Right renal cortex interstitium (tissue), 3 donors: ENCODE measurements at regions not wholly inside any gene's neighbourhood (a gene's known extent, or its start where the extent isn't known, plus 50 kb on each side); places are given as distances from the start of the nearest gene placed in this dataset.
"Not testable (repeated sequence)": the region's sequence is repeated elsewhere in the genome, so short reads cannot be mapped to it uniquely, and the experiment has no call there.

Experiments
- DNase-seq, 3 donors: peaks; one replicate each; pipeline ENCODE4 v3.0.0-alpha.2; 2013; ENCODE audit warnings: low read depth in 3 of 3, low spot score in 2 of 3

- peak in 1 of 3 donors; percentile 19 for DNase-seq
Observed at GRCh38 chr16:66127459-66128370, 238.8 kb upstream of the CDH5 start.

- no peak for DNase-seq
Observed at GRCh38 chr16:66121466-66121865, 245.0 kb upstream of the CDH5 start.

- no peak for DNase-seq
Observed at GRCh38 chr16:66120656-66121055, 245.8 kb upstream of the CDH5 start.

- DNase-seq: no peak
Observed at GRCh38 chr16:66116163-66117002, 250.1 kb upstream of the CDH5 start.

GRCh38 chr16:66115373-66115772 is 251.1 kb upstream of the CDH5 start:
- no peak for DNase-seq

DNA sequence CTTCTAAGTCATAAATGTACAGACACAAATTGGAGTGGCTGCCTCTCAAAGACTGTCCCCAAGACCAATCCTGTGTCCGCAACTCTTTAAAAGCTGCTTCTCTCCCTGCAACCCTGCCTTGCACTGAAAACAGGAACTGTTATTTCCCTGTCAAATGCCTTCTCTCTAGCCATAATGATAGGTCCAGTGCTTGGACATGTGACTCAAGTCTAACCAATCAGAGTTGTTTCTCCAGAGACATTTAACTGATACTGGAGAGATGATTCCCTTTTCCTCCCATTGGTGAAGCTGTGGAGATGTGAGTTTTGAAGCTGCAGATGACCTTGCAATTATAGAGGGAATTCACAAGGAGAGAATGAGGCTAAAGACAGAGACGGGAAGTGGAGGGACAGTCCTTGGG is 253.3 kb upstream of the CDH5 start:
- no peak for DNase-seq

GRCh38 chr16:66109677-66110076 is 256.8 kb upstream of the CDH5 start:
- no peak for DNase-seq

- no peak for DNase-seq
Observed at GRCh38 chr16:66107661-66108060, 258.8 kb upstream of the CDH5 start.

DNA sequence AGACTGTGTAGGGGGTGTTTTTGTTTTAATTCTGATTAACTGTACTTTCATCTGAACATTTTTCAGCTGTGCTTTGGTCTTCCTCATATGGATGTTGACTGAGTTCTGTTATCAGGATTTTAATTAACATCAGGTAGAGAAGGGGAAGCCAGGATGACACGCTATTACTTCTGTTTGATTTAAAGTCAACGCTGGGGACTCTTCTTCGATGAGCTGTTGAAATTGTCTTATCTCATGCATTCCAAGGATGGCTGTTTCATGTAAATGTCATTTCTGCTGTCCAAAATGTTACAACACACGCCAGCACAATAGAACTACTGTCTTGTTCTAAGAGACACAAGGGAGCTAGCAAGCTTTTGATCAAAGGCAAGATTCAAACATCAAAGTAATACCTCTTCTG is 263.3 kb upstream of the CDH5 start:
- no peak for DNase-seq

DNA sequence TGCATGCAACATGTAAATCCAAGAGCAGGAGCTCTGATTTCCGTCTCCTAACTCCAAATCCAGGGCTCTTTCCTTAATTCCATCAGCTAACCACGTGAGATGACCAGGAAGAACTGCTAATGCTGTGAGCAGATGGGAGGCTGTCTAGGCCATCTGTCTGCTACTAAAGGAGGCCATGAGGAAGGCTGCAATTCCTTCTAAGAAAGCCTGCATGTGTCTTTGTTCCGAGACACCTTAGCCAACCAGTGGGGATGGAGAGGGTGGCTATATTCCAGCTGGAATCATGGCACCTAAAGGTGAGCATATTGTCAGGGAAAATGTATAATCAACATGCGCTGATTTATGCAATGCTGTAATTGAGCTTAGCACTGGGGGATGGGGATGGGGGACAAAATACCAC is 267.2 kb upstream of the CDH5 start:
- no peak for DNase-seq

DNA sequence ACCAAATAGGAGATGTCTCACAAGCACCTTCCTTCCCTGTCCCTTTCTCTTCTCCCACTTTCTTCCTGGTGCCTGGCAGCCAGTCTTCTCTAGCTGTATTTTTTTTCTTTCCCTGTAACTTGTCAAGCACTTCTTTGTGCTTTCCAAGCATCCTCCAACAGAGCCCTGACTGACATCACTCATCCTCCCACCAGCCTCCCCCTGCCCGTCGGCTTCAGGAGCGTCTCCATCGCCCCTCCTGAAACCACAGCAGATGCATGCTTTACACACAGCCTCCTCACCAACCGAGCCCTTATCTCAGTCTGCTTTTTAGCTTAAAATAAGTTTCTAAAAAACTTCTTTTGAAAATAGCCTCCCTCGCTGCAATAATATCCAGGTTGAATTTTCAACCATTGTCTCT is 268.7 kb upstream of the CDH5 start:
- no peak for DNase-seq

GRCh38 chr16:66095676-66096075 is 270.8 kb upstream of the CDH5 start:
- DNase-seq: no peak

- no peak for DNase-seq
Observed at GRCh38 chr16:66093191-66093590, 273.3 kb upstream of the CDH5 start.

DNA sequence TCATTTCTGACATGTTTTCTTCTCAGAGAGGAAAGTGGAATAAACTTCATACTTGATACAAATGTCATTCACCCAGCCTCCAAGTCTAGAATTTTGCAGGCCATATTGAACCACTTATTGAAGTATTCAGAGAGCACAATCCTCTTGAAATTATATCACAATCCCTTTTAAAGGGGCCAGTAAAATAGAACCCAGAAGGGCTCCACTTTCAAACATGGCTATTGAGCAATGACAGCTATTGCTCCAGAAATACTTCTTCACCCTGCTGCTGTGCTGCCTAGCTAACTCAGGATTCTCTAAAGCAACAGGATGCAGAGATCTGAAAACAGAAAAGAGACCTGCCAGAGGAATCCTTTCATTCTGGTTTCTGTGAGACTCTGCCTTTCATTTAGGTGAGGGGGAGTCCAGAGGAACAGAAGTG is 275.0 kb upstream of the CDH5 start:
- no peak for DNase-seq

GRCh38 chr16:66088681-66089080 is 277.8 kb upstream of the CDH5 start:
- no peak for DNase-seq

DNA sequence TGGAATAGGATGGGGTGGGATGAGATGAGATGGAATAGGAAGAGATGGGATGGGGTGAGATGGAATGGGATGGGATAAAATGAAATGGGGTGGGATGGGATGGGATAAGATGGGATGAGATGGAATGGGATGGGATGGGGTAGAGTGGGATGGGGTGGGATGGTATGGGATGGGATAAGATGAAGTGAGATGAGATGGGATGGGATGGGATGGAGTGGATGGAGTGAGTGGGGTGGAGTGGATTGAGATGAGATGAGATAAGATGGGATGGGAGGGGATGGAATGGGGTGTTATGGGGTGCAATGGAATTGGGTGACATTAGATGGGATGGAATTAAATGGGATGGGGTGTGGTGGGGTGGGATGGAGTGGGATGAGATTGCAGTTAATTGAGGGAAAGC is 279.2 kb upstream of the CDH5 start:
- DNase-seq: no peak

- no peak for DNase-seq
Observed at GRCh38 chr16:66085651-66086050, 280.8 kb upstream of the CDH5 start.

GRCh38 chr16:66084731-66085130 is 281.8 kb upstream of the CDH5 start:
- not testable (repeated sequence) for DNase-seq

- DNase-seq: no peak
Observed at GRCh38 chr16:66084306-66084705, 282.2 kb upstream of the CDH5 start.

DNA sequence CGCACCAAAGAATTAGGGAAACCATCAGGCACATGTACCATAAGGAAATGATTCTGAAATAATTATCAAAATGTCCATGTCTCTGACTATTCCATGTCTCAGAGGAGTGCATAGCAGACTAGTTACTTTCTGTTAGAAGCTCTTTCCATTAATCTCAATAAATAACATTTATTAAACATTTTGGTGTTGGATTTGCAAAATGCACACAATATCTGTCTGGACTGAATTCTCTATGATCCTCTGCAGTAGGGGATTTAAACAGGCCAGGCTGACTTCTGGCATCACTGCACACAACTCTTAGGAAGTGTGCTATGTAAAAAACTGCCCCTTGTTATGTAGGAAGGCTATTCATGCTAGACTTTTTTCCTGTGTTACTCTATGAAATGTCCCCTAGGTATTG is 283.3 kb upstream of the CDH5 start:
- DNase-seq: no peak

DNA sequence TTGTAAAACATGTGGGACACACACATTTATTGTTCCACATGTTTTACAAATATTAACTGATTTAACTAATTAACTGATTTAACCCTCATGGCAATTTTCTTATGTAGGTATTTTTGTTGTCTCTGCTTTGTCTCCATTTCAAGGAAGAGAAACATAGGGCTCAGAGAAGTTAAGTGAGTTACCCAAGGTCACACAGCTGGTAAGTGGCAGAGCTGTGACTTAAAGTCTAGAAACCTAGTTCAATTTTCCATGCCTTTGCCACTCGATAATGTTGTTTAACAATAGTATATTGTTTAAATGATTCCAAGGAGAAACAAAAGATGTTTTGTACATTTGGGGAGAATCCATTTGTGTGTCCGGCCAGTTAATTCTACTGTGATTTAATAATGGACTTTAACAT is 284.1 kb upstream of the CDH5 start:
- no peak for DNase-seq
